ENCODE measurements at regions not wholly inside any gene's neighbourhood (a gene's known extent, or its start where the extent isn't known, plus 50 kb on each side); places are given as distances from the start of the nearest gene placed in this dataset.

DNA sequence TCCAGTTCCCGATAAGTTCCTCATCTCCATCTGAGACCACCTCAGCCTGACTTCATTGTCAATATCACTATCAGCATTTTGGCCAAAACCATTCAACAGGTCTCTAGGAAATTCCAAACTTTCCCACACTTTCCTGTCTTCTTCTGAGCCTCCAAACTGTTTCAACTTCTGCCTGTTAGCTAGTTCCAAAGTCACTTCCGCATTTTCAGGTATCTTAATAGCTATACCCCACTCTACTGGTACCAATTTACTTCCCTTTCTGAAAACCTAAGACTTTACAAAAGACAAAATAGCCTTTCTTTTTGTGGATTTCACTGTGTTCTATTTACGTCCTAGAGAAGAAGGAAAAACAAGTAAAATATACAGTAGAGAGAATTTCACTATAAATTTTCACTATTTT is 147.0 kb upstream of the FMN2 start (continued):
- TF ChIP-seq, protein P1, sequence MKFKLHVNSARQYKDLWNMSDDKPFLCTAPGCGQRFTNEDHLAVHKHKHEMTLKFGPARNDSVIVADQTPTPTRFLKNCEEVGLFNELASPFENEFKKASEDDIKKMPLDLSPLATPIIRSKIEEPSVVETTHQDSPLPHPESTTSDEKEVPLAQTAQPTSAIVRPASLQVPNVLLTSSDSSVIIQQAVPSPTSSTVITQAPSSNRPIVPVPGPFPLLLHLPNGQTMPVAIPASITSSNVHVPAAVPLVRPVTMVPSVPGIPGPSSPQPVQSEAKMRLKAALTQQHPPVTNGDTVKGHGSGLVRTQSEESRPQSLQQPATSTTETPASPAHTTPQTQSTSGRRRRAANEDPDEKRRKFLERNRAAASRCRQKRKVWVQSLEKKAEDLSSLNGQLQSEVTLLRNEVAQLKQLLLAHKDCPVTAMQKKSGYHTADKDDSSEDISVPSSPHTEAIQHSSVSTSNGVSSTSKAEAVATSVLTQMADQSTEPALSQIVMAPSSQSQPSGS (IDR thresholded peaks at IDR 0.05; ENCODE audit: low read length), result no peak
- TF ChIP-seq, protein P2, sequence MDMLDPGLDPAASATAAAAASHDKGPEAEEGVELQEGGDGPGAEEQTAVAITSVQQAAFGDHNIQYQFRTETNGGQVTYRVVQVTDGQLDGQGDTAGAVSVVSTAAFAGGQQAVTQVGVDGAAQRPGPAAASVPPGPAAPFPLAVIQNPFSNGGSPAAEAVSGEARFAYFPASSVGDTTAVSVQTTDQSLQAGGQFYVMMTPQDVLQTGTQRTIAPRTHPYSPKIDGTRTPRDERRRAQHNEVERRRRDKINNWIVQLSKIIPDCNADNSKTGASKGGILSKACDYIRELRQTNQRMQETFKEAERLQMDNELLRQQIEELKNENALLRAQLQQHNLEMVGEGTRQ (IDR thresholded peaks at IDR 0.05; ENCODE audit: low read length), result no peak
- TF ChIP-seq KDM1A (IDR thresholded peaks at IDR 0.05; ENCODE audit: borderline replicate concordance, low read length) (no peak), SRF (IDR thresholded peaks at IDR 0.05; ENCODE audit: low read depth, low read length) (no peak)

Data from H1 (cell line).